HL-60 (cell line): ENCODE measurements at regions not wholly inside any gene's neighbourhood (a gene's known extent, or its start where the extent isn't known, plus 50 kb on each side); places are given as distances from the start of the nearest gene placed in this dataset.
A peak's percentile ranks its signal among the peaks of the same experiment; 100 is the strongest.

Experiments
- GABPA ChIP-seq: IDR thresholded peaks from 2 replicates; pipeline ENCODE4 v1.6.1; 2012; ENCODE audit warnings: low read depth
- POLR2AphosphoS5 ChIP-seq: IDR thresholded peaks from 2 replicates; pipeline ENCODE4 v1.6.1; 2012; ENCODE audit warnings: low read depth
- REST ChIP-seq: IDR thresholded peaks from 2 replicates; pipeline ENCODE4 v1.6.1; 2012; ENCODE audit warnings: low read depth; ENCODE audit not compliant: insufficient replicate concordance
- SPI1 ChIP-seq: IDR thresholded peaks from 2 replicates; pipeline ENCODE4 v1.6.1; 2012; ENCODE audit warnings: low read depth, mild to moderate bottlenecking, borderline replicate concordance
- TF ChIP-seq, protein P1 (sequence below): IDR thresholded peaks from one replicate; pipeline ENCODE4 v1.5.1; 2011; ENCODE audit warnings: low read length, control low read depth, inconsistent platforms; ENCODE audit not compliant: insufficient read depth

- TF ChIP-seq, protein P1, sequence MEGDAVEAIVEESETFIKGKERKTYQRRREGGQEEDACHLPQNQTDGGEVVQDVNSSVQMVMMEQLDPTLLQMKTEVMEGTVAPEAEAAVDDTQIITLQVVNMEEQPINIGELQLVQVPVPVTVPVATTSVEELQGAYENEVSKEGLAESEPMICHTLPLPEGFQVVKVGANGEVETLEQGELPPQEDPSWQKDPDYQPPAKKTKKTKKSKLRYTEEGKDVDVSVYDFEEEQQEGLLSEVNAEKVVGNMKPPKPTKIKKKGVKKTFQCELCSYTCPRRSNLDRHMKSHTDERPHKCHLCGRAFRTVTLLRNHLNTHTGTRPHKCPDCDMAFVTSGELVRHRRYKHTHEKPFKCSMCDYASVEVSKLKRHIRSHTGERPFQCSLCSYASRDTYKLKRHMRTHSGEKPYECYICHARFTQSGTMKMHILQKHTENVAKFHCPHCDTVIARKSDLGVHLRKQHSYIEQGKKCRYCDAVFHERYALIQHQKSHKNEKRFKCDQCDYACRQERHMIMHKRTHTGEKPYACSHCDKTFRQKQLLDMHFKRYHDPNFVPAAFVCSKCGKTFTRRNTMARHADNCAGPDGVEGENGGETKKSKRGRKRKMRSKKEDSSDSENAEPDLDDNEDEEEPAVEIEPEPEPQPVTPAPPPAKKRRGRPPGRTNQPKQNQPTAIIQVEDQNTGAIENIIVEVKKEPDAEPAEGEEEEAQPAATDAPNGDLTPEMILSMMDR, result no peak
- no peak for TF ChIP-seq POLR2AphosphoS5
- no peak for TF ChIP-seq REST
- no peak for TF ChIP-seq GABPA
- TF ChIP-seq SPI1, result 0 out of 2 replicates have a peak, but pooled peaks have one; percentile 10
Measured at GRCh38 chr3:84836961-84837360, 121.8 kb upstream of the CADM2 start.
